Upper lobe of right lung (tissue), 1 donor: ENCODE measurements at regions not wholly inside any gene's neighbourhood (a gene's known extent, or its start where the extent isn't known, plus 50 kb on each side); places are given as distances from the start of the nearest gene placed in this dataset.

Source experiments
- ATAC-seq: fragments of 200-7000 bp; cut with Tn5 transposase; one replicate; pipeline ENCODE4 v1.9.1; 2020; ENCODE audit warnings: mild to moderate bottlenecking, moderate library complexity
- DNase-seq: peaks from one replicate; pipeline ENCODE4 v3.0.0-alpha.2; 2020
- H3K27ac ChIP-seq: fragments of 200-600 bp; one replicate; pipeline ENCODE4 v1.8.0; 2022
- H3K27me3 ChIP-seq: fragments of 200-600 bp; one replicate; pipeline ENCODE4 v1.8.0; 2022; ENCODE audit warnings: mild to moderate bottlenecking
- H3K36me3 ChIP-seq: fragments of 200-600 bp; one replicate; pipeline ENCODE4 v1.8.0; 2022
- H3K4me1 ChIP-seq: fragments of 200-600 bp; one replicate; pipeline ENCODE4 v1.8.0; 2022
- H3K4me3 ChIP-seq: fragments of 200-600 bp; one replicate; pipeline ENCODE4 v1.8.0; 2022; ENCODE audit warnings: mild to moderate bottlenecking
- H3K9me3 ChIP-seq: fragments of 200-600 bp; one replicate; pipeline ENCODE4 v1.8.0; 2022
- intact Hi-C: fragments of 100-400 bp; cut with DNase I; formaldehyde crosslinking; loops from one replicate; pipeline ENCODE4 v1.11.0; 2022
- TF ChIP-seq, protein P1 (sequence below): fragments of 200-600 bp; IDR thresholded peaks from one replicate; pipeline ENCODE4 v1.8.0; 2022; ENCODE audit warnings: antibody characterized with exemption
- donor health status: DM: no; HTN: yes; CAD: no; lungs with severe emphysema.

DNA sequence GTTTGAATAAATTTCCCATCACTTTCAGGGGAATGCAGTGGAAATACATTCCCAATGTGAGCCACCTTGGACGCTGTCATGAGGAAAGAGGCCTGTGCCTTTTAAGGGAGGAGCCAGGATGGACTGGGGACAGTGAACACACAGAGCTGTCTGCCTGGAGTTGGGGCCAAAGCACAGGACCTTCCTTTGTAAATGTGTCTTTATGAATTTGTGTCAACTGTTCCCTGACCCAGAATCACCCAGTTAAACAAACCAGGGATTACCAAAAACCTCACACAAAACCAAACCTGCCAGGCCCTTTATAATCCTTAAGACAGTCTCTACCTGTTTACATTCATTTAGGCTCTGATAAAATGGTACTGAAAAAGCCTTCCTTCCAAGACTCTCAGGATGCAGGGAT is 513.7 kb downstream of the MAFB start:
- intact Hi-C loops: no loop called here
- ATAC-seq: no peak
- Histone ChIP-seq H3K4me1 (no peaks in the 10 kb centered on the region), H3K9me3 (no peaks in the 10 kb centered on the region), H3K27ac (no peak overlapping the region), H3K4me3 (no peak overlapping the region), H3K27me3 (no peaks in the 10 kb centered on the region), H3K36me3 (no peaks in the 10 kb centered on the region)
- no peak for DNase-seq
- TF ChIP-seq, protein P1, sequence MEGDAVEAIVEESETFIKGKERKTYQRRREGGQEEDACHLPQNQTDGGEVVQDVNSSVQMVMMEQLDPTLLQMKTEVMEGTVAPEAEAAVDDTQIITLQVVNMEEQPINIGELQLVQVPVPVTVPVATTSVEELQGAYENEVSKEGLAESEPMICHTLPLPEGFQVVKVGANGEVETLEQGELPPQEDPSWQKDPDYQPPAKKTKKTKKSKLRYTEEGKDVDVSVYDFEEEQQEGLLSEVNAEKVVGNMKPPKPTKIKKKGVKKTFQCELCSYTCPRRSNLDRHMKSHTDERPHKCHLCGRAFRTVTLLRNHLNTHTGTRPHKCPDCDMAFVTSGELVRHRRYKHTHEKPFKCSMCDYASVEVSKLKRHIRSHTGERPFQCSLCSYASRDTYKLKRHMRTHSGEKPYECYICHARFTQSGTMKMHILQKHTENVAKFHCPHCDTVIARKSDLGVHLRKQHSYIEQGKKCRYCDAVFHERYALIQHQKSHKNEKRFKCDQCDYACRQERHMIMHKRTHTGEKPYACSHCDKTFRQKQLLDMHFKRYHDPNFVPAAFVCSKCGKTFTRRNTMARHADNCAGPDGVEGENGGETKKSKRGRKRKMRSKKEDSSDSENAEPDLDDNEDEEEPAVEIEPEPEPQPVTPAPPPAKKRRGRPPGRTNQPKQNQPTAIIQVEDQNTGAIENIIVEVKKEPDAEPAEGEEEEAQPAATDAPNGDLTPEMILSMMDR: no peak

DNA sequence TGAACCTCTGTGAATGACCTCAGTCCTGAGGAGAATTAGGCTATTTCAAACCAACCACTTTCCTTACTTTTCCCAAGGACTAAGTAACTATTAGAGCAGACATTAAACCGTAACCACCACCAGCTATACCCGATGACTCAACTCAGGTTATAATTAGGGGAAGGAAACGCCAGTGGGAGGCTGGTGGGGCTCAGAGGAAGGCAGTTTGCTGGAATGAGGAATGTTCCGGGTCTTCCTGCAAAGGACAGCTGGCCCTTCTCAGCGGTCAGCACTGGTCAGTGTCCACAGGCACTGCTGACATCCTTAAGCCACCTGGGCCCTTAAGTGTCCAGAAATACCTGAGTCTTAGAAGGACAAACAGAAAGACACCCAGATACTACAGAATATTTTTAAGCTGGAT is 515.2 kb downstream of the MAFB start:
- H3K4me3 ChIP-seq: no peak overlapping the region
- H3K27me3 ChIP-seq: no peaks in the 10 kb centered on the region
- TF ChIP-seq, protein P1: no peak
- H3K36me3 ChIP-seq: no peaks in the 10 kb centered on the region
- no peaks in the 10 kb centered on the region for H3K4me1 ChIP-seq
- DNase-seq: no peak
- peak; percentile 51 for ATAC-seq
- intact Hi-C loops: no loop called here
- H3K27ac ChIP-seq: no peak overlapping the region
- no peaks in the 10 kb centered on the region for H3K9me3 ChIP-seq

DNA sequence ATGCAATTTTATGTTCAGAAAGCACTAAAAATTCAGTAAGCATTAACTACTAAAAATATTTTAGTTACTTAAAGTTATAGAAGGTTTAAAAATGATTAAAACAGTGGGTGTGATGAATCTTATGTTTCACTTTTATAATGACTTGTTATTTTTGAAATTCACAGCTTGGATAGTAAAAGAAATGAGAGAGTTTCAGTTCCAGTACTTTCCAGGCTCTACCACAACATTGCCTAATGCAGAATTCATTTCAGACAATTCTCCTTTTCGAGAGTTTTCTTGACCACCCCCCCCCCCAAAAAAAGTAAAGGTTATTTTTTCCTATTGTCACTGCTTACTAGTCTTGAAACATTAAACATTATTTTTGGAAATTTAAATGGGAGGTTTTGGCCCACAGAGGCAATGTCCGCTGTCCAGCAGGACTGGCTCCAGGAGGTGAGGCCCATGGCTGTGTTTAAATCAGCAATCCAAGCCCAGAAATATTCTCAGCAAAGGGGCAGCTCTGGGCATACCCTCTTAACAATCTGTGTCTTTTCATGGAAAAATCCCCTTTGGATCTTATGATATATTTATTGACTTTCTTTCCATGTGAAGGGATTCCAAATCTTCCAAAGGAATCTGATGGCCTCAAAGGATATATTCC is 519.9 kb downstream of the MAFB start:
- Histone ChIP-seq H3K9me3 (no peaks in the 10 kb centered on the region), H3K27me3 (no peaks in the 10 kb centered on the region), H3K4me1 (no peaks in the 10 kb centered on the region), H3K27ac (no peak overlapping the region), H3K36me3 (no peaks in the 10 kb centered on the region), H3K4me3 (no peak overlapping the region)
- TF ChIP-seq, protein P1: no peak
- no peak for ATAC-seq
- DNase-seq: no peak
- intact Hi-C loops: no loop called here

DNA sequence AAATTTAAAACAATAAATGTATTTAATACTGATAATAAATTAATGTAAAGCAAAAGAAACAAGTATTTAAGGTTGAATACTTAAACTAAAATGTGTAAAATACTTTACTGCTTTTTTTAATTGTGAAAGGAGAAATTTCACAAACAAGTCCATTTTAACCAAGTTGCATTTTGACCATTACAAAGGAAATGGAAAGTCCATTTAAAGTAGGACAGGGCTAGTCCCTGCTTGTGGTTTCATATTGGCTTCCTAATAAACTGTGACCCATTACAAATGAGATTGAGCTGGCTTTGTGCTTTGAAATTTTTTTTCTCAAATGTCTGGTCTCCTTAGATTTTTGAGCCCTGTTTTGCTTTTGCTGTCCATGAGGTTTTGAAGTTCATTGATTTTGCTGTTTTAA is 527.6 kb downstream of the MAFB start:
- Histone ChIP-seq H3K27ac (no peak overlapping the region), H3K27me3 (peaks cover under 1% of the 10 kb centered on the region), H3K4me1 (no peaks in the 10 kb centered on the region), H3K36me3 (no peaks in the 10 kb centered on the region), H3K4me3 (no peak overlapping the region), H3K9me3 (no peaks in the 10 kb centered on the region)
- ATAC-seq (no peak), DNase-seq (no peak)
- TF ChIP-seq, protein P1: no peak
- intact Hi-C loops: no loop called here

DNA sequence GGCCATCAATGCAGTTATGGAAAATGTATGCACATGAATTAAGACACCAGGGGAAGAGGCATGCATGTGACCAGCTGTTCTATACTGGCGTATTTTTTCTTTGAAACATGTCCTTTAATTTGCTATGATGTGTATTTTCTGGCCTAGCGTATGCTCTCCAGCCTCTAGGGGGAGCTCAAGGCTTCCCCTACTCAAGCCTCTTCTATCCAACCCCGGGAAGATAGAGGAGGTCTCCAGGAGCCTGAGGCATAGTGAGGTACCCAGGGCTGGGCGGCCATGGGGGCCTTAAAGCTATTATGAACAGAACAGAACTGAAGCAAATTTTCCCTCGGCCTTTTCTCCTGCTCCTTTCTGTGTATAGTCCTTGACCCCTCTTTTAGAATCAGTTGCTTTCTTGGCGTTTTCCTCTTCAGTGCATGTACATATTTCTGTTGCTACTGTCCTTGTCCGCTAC is 528.9 kb downstream of the MAFB start:
- Histone ChIP-seq H3K4me3 (no peak overlapping the region), H3K4me1 (no peaks in the 10 kb centered on the region), H3K9me3 (no peaks in the 10 kb centered on the region), H3K27me3 (peaks cover 2% of the 10 kb centered on the region), H3K27ac (no peak overlapping the region), H3K36me3 (no peaks in the 10 kb centered on the region)
- ATAC-seq (peak; percentile 95), DNase-seq (peak; percentile 64)
- TF ChIP-seq, protein P1: peak; percentile 81
- intact Hi-C loops: no loop called here

DNA sequence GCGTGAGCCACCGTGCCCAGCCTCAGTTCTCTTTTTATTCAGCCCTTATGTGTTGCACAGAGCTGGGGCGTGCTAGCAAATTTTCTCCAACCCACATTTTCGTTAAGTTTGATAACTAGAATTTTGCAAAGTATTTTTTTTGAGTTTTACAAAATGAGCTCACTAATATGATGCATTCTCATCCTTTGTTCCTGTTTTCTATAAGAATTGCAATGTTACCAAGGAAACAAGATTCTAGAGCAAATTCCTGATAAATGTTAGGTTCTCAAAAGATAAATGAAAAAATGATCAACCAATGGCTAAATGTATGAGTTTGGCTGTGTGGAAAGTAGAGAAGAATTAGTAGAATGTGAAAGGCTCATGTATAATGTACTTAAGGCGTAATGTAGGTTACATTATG is 529.8 kb downstream of the MAFB start:
- intact Hi-C loops: no loop called here
- ATAC-seq: no peak
- peaks cover 2% of the 10 kb centered on the region for H3K27me3 ChIP-seq
- H3K4me3 ChIP-seq: no peak overlapping the region
- no peaks in the 10 kb centered on the region for H3K36me3 ChIP-seq
- no peaks in the 10 kb centered on the region for H3K9me3 ChIP-seq
- no peak overlapping the region for H3K27ac ChIP-seq
- TF ChIP-seq, protein P1: no peak
- no peaks in the 10 kb centered on the region for H3K4me1 ChIP-seq
- no peak for DNase-seq
